ENCODE measurements at regions not wholly inside any gene's neighbourhood (a gene's known extent, or its start where the extent isn't known, plus 50 kb on each side); places are given as distances from the start of the nearest gene placed in this dataset.
"Not testable (repeated sequence)": the region's sequence is repeated elsewhere in the genome, so short reads cannot be mapped to it uniquely, and the experiment has no call there.

- POLR2A ChIA-PET, result no interaction called here
- Mint-ChIP-seq H3K4me1 (no peaks in the 10 kb centered on the region), H3K9me3 (ENCODE audit: low read depth) (no peaks in the 10 kb centered on the region), H3K4me3 (no peak overlapping the region), H3K36me3 (ENCODE audit: low read depth) (no peaks in the 10 kb centered on the region), H3K27me3 (peaks cover 4% of the 10 kb centered on the region), H3K27ac (no peak overlapping the region)
- intact Hi-C loops (cut with DNase I, micrococcal nuclease), result loop anchor here in 1 of 2 experiments (10.0 kb wide), 1 partner anchor 615 kb away; the partner anchor contains the start of gene CITED2
- CTCF ChIA-PET, result no interaction called here
- no peak for DNase-seq
- no peak for ATAC-seq
Observed at GRCh38 chr6:139990026-139990686, 615.7 kb upstream of the CITED2 start.

- no peak overlapping the region for H3K27ac Mint-ChIP-seq
- intact Hi-C loops (cut with DNase I, micrococcal nuclease), result no loop called here
- ATAC-seq (no peak), DNase-seq (no peak)
- CTCF ChIA-PET, result no interaction called here
- peaks cover 4% of the 10 kb centered on the region for H3K27me3 Mint-ChIP-seq
- no peak overlapping the region for H3K4me3 Mint-ChIP-seq
- H3K9me3 Mint-ChIP-seq (ENCODE audit: low read depth), result no peaks in the 10 kb centered on the region
- no peaks in the 10 kb centered on the region for H3K36me3 Mint-ChIP-seq (ENCODE audit: low read depth)
- POLR2A ChIA-PET, result no interaction called here
- no peaks in the 10 kb centered on the region for H3K4me1 Mint-ChIP-seq
Observed at GRCh38 chr6:139988685-139989084, 614.2 kb upstream of the CITED2 start.

- Mint-ChIP-seq H3K27ac (no peak overlapping the region), H3K4me3 (no peak overlapping the region), H3K27me3 (peaks cover 5% of the 10 kb centered on the region), H3K36me3 (ENCODE audit: low read depth) (no peaks in the 10 kb centered on the region), H3K4me1 (peaks cover under 1% of the 10 kb centered on the region), H3K9me3 (ENCODE audit: low read depth) (no peaks in the 10 kb centered on the region)
- DNase-seq (no peak), ATAC-seq (no peak)
- ChIA-PET POLR2A (no interaction called here), CTCF (no interaction called here)
- intact Hi-C loops (cut with DNase I, micrococcal nuclease), result no loop called here
Observed at GRCh38 chr6:139987091-139987490, 612.6 kb upstream of the CITED2 start.

GRCh38 chr6:139985236-139985815 lies 610.9 kb upstream of the CITED2 start:
- no peak for DNase-seq
- Mint-ChIP-seq H3K27me3 (peaks cover 5% of the 10 kb centered on the region), H3K27ac (no peak overlapping the region), H3K4me1 (peaks cover 6% of the 10 kb centered on the region), H3K36me3 (ENCODE audit: low read depth) (no peaks in the 10 kb centered on the region), H3K9me3 (ENCODE audit: low read depth) (no peaks in the 10 kb centered on the region), H3K4me3 (no peak overlapping the region)
- ChIA-PET POLR2A (no interaction called here), CTCF (no interaction called here)
- intact Hi-C loops (cut with DNase I, micrococcal nuclease), result no loop called here
- no peak for ATAC-seq

GRCh38 chr6:139984317-139984716 lies 609.9 kb upstream of the CITED2 start:
- ChIA-PET POLR2A (no interaction called here), CTCF (interaction anchor here (0.8 kb wide), 1 partner anchor 609 kb away, joined by 3 read pairs; no protein-coding TSS in a partner anchor)
- no peaks in the 10 kb centered on the region for H3K36me3 Mint-ChIP-seq (ENCODE audit: low read depth)
- ATAC-seq, result no peak
- H3K9me3 Mint-ChIP-seq (ENCODE audit: low read depth), result no peaks in the 10 kb centered on the region
- no peak overlapping the region for H3K27ac Mint-ChIP-seq
- DNase-seq, result no peak
- H3K4me3 Mint-ChIP-seq, result no peak overlapping the region
- peaks cover 6% of the 10 kb centered on the region for H3K4me1 Mint-ChIP-seq
- H3K27me3 Mint-ChIP-seq, result peaks cover 5% of the 10 kb centered on the region
- intact Hi-C loops (cut with DNase I, micrococcal nuclease), result no loop called here

GRCh38 chr6:139983555-139984276 lies 609.3 kb upstream of the CITED2 start:
- no peak for DNase-seq
- Mint-ChIP-seq H3K36me3 (ENCODE audit: low read depth) (no peaks in the 10 kb centered on the region), H3K9me3 (ENCODE audit: low read depth) (no peaks in the 10 kb centered on the region), H3K4me1 (peaks cover 6% of the 10 kb centered on the region), H3K27me3 (peaks cover 5% of the 10 kb centered on the region), H3K4me3 (no peak overlapping the region), H3K27ac (no peak overlapping the region)
- CTCF ChIA-PET, result interaction anchor here (0.8 kb wide), 1 partner anchor 608 kb away, joined by 3 read pairs; no protein-coding TSS in a partner anchor
- POLR2A ChIA-PET, result no interaction called here
- intact Hi-C loops (cut with DNase I, micrococcal nuclease), result no loop called here
- no peak for ATAC-seq

- CTCF ChIA-PET, result no interaction called here
- intact Hi-C loops (cut with DNase I, micrococcal nuclease), result no loop called here
Observed at GRCh38 chr6:139982652-139983295, 608.3 kb upstream of the CITED2 start.

GRCh38 chr6:139982195-139982594 lies 607.7 kb upstream of the CITED2 start:
- POLR2A ChIA-PET, result no interaction called here
- no peak overlapping the region for H3K4me3 Mint-ChIP-seq

More at GRCh38 chr6:139982652-139983295, 608.3 kb upstream of the CITED2 start:
- DNase-seq (no peak), ATAC-seq (no peak)
- POLR2A ChIA-PET, result no interaction called here
- H3K9me3 Mint-ChIP-seq (ENCODE audit: low read depth), result no peaks in the 10 kb centered on the region
- H3K27me3 Mint-ChIP-seq, result peaks cover 7% of the 10 kb centered on the region
- no peaks in the 10 kb centered on the region for H3K36me3 Mint-ChIP-seq (ENCODE audit: low read depth)
- no peak overlapping the region for H3K27ac Mint-ChIP-seq
- peaks cover 6% of the 10 kb centered on the region for H3K4me1 Mint-ChIP-seq
- H3K4me3 Mint-ChIP-seq, result no peak overlapping the region

GRCh38 chr6:139981768-139982181 lies 607.3 kb upstream of the CITED2 start:
- Mint-ChIP-seq H3K4me1 (peaks cover 6% of the 10 kb centered on the region), H3K4me3 (no peak overlapping the region), H3K9me3 (ENCODE audit: low read depth) (no peaks in the 10 kb centered on the region), H3K27ac (no peak overlapping the region), H3K27me3 (peaks cover 7% of the 10 kb centered on the region), H3K36me3 (ENCODE audit: low read depth) (no peaks in the 10 kb centered on the region)
- POLR2A ChIA-PET, result no interaction called here
- no peak for DNase-seq
- CTCF ChIA-PET, result no interaction called here
- peak; percentile 9 for ATAC-seq
- intact Hi-C loops (cut with DNase I, micrococcal nuclease), result no loop called here

More at GRCh38 chr6:139982195-139982594, 607.7 kb upstream of the CITED2 start:
- no peaks in the 10 kb centered on the region for H3K9me3 Mint-ChIP-seq (ENCODE audit: low read depth)
- no peaks in the 10 kb centered on the region for H3K36me3 Mint-ChIP-seq (ENCODE audit: low read depth)
- no peak overlapping the region for H3K27ac Mint-ChIP-seq
- ATAC-seq (no peak), DNase-seq (no peak)
- CTCF ChIA-PET, result no interaction called here
- peaks cover 7% of the 10 kb centered on the region for H3K27me3 Mint-ChIP-seq
- peaks cover 6% of the 10 kb centered on the region for H3K4me1 Mint-ChIP-seq
- intact Hi-C loops (cut with DNase I, micrococcal nuclease), result no loop called here

GRCh38 chr6:139981066-139981624 lies 606.7 kb upstream of the CITED2 start:
- intact Hi-C loops (cut with DNase I, micrococcal nuclease), result no loop called here
- no peak overlapping the region for H3K4me3 Mint-ChIP-seq
- H3K36me3 Mint-ChIP-seq (ENCODE audit: low read depth), result no peaks in the 10 kb centered on the region
- H3K4me1 Mint-ChIP-seq, result peaks cover 6% of the 10 kb centered on the region
- no peak for ATAC-seq
- ChIA-PET CTCF (no interaction called here), POLR2A (interaction anchor here (0.6 kb wide), 1 partner anchor 9 kb away, joined by 6 read pairs; no protein-coding TSS in a partner anchor)
- no peaks in the 10 kb centered on the region for H3K9me3 Mint-ChIP-seq (ENCODE audit: low read depth)
- no peak overlapping the region for H3K27ac Mint-ChIP-seq
- H3K27me3 Mint-ChIP-seq, result peaks cover 9% of the 10 kb centered on the region
- DNase-seq, result no peak

GRCh38 chr6:139980631-139981030 lies 606.2 kb upstream of the CITED2 start:
- POLR2A ChIA-PET, CTCF ChIA-PET: not testable (repeated sequence)

More at GRCh38 chr6:139980631-139981030, 606.2 kb upstream of the CITED2 start:
- intact Hi-C loops (cut with DNase I, micrococcal nuclease); H3K4me3 Mint-ChIP-seq; ATAC-seq; H3K27ac Mint-ChIP-seq; H3K4me1 Mint-ChIP-seq; H3K36me3 Mint-ChIP-seq (ENCODE audit: low read depth); DNase-seq; H3K27me3 Mint-ChIP-seq; H3K9me3 Mint-ChIP-seq (ENCODE audit: low read depth): not testable (repeated sequence)
